Activated T-cell treated with anti-CD3 and anti-CD28 coated beads for 24 hours (primary cell): ENCODE measurements at regions not wholly inside any gene's neighbourhood (a gene's known extent, or its start where the extent isn't known, plus 50 kb on each side); places are given as distances from the start of the nearest gene placed in this dataset.
"Not testable (repeated sequence)": the region's sequence is repeated elsewhere in the genome, so short reads cannot be mapped to it uniquely, and the experiment has no call there.

ENCODE experiments used
- DNase-seq: peaks from one replicate; pipeline ENCODE4 v3.0.0-alpha.2; 2020; ENCODE audit warnings: low read depth

DNA sequence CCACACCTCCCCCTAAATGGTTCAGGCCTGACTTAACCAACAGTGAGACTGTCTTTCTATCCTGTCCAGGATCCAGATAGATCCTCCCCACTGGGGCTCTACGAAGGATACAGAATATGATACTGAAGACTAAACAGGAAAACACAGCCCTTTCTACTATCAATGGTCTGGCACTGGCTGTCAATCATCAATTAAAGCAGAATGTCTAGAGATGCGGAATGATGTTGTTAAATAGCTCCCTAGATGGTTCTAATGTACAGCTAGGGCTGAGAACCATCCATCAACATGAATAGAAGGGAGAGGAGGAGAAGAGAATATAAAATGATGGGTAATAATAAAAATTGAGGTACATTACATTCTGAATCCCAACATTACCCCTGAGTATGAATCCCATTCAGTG is 314.3 kb upstream of the CELF2 start:
- DNase-seq = no peak

DNA sequence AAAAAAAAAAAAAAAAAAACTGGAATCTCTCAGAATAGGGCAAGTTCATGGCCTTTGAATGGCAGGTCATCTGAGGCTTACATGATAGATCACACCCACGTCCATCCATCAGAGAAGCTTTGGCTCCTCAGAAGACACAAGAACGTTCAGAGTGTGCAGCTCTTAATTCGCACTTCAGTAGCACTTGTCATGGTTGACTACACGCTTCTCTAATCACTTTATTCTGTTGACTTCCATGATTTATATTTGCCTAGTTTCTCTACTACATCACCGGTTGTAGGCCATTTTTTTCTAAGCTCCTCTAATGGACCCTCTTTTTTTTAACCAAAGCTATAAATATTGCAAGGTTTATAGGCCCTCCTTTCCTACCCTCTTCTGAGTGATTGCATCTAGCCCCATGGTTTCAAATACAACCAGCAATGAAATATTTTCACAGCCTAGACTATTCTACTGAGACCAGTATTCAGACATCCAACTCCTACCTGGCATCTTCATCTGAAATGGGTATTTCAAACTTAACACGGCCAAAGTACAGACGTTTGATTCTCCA is 305.4 kb upstream of the CELF2 start:
- no peak for DNase-seq

GRCh38 chr10:10714327-10714726 is 303.3 kb upstream of the CELF2 start:
- no peak for DNase-seq

GRCh38 chr10:10716972-10717371 is 300.7 kb upstream of the CELF2 start:
- DNase-seq = no peak

- no peak for DNase-seq
These were observed 295.2 kb upstream of the CELF2 start for GRCh38 chr10:10722422-10722821.

- no peak for DNase-seq
These were observed 292.5 kb upstream of the CELF2 start for GRCh38 chr10:10725196-10725595.

GRCh38 chr10:10726101-10726500 is 291.6 kb upstream of the CELF2 start:
- DNase-seq = no peak

GRCh38 chr10:10727411-10727810 is 290.3 kb upstream of the CELF2 start:
- not testable (repeated sequence) for DNase-seq

GRCh38 chr10:10727812-10728211 is 289.9 kb upstream of the CELF2 start:
- DNase-seq = no peak

- no peak for DNase-seq
These were observed 287.1 kb upstream of the CELF2 start for GRCh38 chr10:10730471-10731043.

DNA sequence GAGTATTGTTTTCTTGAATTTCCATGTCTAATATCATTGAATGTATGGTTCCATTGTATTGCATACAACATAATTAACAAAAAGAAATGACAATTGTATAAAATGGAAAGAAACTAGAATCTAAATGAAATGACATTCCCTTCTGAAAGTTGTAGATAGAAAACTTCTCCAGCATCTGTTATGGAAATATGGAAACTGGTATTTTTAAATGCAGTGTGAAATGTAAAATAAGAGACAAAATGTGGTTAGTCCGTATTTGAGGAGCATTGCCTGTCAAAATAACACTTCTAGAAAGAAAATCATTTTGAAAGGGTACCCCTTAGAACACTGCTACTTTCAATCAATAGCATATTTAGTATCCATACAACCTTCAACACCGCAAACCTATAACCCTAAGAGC is 286.3 kb upstream of the CELF2 start:
- no peak for DNase-seq

GRCh38 chr10:10734356-10735064 is 283.2 kb upstream of the CELF2 start:
- DNase-seq = no peak

DNA sequence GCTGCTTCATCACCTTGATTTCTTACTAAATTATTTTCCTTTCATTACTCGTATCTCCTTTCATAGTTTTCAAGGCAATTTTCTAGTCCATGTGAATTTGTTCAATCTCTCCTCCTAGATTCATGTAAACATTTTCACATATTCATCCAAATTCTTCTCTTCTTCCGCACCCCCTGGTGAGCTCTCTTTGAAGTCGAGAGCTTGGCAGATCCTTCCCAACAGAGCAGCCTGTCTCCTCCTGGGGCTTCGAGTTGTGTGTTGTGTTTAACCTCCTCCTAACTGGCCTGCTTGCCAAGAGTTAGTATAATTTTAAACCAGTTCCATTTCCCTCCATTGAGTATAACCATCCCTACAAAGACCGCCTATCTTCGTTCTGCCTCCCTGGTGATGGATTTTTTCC is 272.4 kb upstream of the CELF2 start:
- no peak for DNase-seq

DNA sequence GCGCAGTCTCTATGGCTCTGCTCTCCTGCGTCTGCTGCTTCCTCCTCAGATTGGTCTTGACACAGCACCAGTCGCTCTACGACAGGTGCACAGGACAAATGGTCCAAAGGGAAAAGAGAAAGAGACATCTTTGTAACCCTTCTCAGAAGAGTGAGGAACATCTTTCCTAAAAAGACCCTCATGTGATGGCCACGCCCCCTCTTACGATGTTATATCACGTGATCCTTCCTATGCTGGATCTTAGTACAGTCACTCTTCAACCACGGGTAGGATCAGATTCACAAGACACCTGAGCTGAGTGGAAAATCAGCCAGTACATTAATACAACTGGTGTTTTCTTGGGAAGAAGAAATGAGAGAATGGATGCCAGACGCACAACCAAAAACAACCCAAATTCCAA is 262.2 kb upstream of the CELF2 start:
- no peak for DNase-seq

DNA sequence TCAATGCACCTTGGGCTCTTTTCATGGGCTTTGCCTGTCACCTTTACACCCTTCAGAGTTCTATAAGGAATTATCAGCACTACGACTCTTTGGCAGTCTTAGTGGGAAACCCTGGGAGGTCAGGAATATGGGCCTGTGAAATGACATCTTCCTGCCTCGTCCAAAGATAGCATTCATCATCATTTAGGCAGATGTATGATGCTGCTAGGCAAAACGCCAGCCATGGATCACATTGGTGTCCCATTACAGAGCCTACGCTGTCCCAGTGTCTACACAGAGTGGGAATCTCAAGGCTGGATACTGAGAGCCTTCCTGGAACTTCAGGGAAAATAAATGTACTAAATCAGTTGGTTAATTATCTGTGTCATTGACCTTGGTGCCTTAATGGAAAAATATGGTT is 259.4 kb upstream of the CELF2 start:
- DNase-seq = no peak

DNA sequence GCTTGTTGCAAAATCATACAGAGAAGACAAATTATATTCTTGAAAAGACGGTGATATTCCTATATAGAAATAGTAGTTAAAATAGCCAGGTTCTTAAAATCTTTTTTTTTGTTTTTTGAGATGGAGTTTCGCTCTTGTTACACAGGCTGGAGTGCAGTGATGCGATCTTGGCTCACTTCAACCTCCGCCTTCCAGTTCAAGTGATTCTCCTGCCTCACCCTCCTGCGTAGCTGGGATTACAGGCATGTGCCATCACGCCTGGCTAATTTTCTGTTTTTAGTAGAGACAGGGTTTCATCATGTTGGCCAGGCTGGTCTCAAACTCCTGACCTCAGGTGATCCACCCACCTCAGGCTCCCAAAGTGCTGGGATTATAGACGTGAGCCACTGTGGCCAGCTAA is 257.9 kb upstream of the CELF2 start:
- not testable (repeated sequence) for DNase-seq

DNA sequence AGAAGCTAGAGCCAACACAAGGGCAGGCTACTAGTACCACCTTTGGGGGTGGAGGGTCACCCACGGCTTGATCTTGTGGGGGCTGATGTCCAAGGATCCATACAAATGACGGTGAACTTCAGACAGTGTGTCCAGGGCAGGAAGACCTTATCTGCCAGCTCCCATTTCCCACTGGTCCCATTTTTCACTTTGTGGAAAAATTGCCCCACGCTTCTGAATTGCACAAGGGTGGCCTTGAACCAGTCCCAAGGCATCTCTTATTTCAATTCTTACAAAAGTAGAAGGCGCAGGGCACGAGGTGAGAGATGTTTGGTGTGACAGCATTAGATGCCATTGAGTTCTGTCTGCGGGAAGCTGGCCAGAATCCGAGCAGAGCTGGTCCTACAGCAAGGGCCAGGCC is 252.7 kb upstream of the CELF2 start:
- no peak for DNase-seq

DNA sequence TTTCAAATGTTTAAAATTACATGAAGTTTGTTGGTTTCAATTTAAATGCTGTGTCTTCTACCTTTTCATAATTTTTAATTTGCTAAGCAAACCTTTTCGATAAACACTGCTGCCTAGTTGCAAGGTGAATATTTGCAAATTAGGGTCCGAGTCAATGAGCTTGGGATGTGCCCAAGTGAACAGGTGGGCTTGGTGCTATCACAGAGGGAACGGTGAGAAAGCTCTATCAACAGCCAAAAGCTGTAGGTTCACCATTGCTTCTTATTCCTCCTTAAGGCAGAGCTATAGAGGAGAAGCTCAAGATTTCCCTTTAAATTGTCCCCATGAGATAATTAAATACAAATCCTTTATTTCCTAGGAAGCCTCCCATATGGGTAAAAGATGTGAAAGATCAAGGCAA is 245.3 kb upstream of the CELF2 start:
- DNase-seq = no peak

DNA sequence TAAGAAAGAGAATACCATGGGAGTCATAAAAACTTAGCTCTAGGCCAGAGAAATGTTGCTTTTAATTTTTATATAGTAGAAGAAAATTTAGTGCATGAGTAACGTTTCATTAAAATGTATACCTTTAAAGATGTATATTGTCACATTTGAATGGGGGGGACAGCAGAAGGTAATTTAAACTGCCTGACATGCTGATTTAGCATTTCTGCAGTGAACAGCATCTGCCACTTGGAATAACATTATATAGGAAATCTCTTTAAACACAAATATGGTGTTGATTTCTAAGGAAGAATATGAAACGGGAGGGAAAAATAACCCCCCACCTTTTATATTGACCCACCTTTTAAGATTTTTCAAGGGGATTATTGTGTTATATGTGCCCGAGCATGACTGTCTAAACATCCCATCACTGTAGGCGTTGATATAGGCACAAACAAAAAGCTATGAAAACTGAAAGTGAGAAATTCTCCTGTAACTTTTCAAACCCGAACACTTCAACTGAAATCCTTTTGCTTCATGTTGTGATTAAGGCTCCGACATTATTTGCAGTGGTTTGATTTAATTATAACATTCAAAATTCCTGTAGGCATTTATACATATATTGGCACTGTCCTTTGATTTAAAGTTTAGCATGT is 244.7 kb upstream of the CELF2 start:
- no peak for DNase-seq

DNA sequence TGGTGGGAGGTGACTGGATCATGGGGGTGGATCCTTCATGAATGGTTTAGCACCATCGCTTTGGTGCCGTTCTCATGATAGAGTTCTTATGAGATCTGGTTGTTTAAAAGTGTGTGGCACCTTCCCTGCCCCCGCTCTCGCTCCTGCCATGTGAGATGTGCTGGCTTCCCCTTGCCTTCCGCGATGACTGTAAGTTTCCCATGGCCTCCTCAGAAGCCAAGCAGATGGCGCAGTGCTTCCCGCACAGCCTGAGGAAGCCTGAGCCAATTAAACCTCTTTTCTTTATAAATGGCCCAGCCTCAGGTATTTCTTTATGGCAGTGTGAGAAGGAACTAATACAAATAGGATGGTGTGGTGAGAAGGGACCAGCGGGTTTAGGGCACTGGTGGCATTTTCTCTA is 243.3 kb upstream of the CELF2 start:
- DNase-seq = no peak

DNA sequence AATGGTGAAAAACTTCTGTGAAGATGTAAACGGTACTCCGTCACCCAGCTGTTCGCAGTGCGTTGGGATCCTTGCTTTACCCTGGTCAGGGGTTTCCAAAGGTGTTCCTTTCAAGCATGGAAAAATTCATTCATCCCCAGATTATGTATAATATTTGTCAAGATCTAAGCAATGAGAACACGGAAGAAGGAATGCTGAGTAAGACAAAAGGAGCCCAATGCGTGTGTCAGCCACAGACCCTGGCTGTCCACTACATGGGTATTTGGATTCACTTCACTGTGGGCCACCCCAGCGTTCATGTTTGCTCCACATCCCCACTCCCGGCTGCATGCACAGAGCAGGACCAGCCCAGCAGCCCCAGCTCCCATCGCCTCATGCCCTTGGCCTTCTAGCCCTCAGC is 241.3 kb upstream of the CELF2 start:
- DNase-seq = no peak

DNA sequence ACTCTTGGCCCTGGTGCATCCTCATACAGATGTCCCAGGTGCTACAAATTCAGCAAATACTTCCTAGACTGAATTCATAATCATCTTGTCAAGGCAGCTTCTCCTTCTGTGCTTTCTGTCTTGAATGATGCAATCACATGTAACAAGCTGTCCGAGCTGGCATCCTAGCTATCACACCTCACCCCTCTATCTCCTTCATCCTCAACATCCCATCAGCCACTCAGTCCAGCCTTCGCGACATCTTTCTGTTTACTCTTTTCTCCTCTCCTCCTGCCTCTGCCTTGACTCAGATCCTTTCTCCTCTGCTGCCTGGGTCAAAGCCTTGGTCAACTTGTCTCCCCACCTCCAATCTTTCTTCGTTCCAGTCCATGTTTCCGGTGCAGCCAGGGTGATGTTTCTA is 240.4 kb upstream of the CELF2 start:
- DNase-seq = no peak

- DNase-seq = no peak
These were observed 239.9 kb upstream of the CELF2 start for GRCh38 chr10:10777723-10778122.
